Neural cell (in vitro differentiated cells): ENCODE measurements at regions not wholly inside any gene's neighbourhood (a gene's known extent, or its start where the extent isn't known, plus 50 kb on each side); places are given as distances from the start of the nearest gene placed in this dataset.

ENCODE experiments used
- H2AFZ ChIP-seq: fragments of 200-600, 300-800 bp; sonication (generic), shearing (Covaris generic); 2 replicates; pipeline ENCODE4 v1.6.0; 2014; ENCODE audit warnings: low read depth, mild to moderate bottlenecking, antibody characterized with exemption, low read length, moderate library complexity
- H3F3A ChIP-seq: fragments of 200-600 bp; shearing (Covaris generic); 2 replicates; pipeline ENCODE4 v1.6.1; 2016; ENCODE audit warnings: mild to moderate bottlenecking, moderate library complexity, mixed read lengths, antibody characterized with exemption, low read length; ENCODE audit not compliant: insufficient read depth, poor library complexity, severe bottlenecking
- H3K27ac ChIP-seq: fragments of 200-600, 300-800 bp; sonication (generic), shearing (Covaris generic); 2 replicates; pipeline ENCODE4 v1.5.1; 2014; ENCODE audit warnings: mild to moderate bottlenecking, low read length, moderate library complexity
- H3K27me3 ChIP-seq: fragments of 300-800, 200-600 bp; sonication (generic), shearing (Covaris generic); 2 replicates; pipeline ENCODE4 v1.6.0; 2014; ENCODE audit warnings: mild to moderate bottlenecking, low read depth, low read length, moderate library complexity; ENCODE audit not compliant: insufficient read depth
- H3K36me3 ChIP-seq: fragments of 300-800, 200-600 bp; sonication (generic), shearing (Covaris generic); 2 replicates; pipeline ENCODE4 v1.5.1; 2014; ENCODE audit warnings: mild to moderate bottlenecking, antibody characterized with exemption, low read length, moderate library complexity; ENCODE audit not compliant: insufficient read depth
- H3K4me2 ChIP-seq: fragments of 300-800, 200-600 bp; sonication (generic), shearing (Covaris generic); 2 replicates; pipeline ENCODE4 v1.6.0; 2014; ENCODE audit warnings: mild to moderate bottlenecking, low read length
- H3K4me3 ChIP-seq: fragments of 300-800, 200-600 bp; sonication (generic), shearing (Covaris generic); 2 replicates; pipeline ENCODE4 v1.5.1; 2014; ENCODE audit warnings: mild to moderate bottlenecking, low read length, moderate library complexity
- H3K79me2 ChIP-seq: fragments of 200-600 bp; shearing (Covaris generic); replicated peaks from 2 replicates; pipeline ENCODE4 v1.6.0; 2014; ENCODE audit warnings: mild to moderate bottlenecking, low read length, moderate library complexity; ENCODE audit not compliant: insufficient read depth
- H3K9ac ChIP-seq: fragments of 300-800, 200-600 bp; sonication (generic), shearing (Covaris generic); 2 replicates; pipeline ENCODE4 v1.6.1; 2016; ENCODE audit warnings: mild to moderate bottlenecking, low read length, mixed read lengths
- H3K9me2 ChIP-seq: fragments of 200-600 bp; shearing (Covaris generic); 2 replicates; pipeline ENCODE4 v1.6.1; 2016; ENCODE audit warnings: mild to moderate bottlenecking, low read length, mixed read lengths; ENCODE audit not compliant: insufficient read depth
- H3K9me3 ChIP-seq: fragments of 200-600, 300-800 bp; sonication (generic), shearing (Covaris generic); 2 replicates; pipeline ENCODE4 v1.6.1; 2016; ENCODE audit warnings: mild to moderate bottlenecking, mixed run types, low read length, moderate library complexity, mixed read lengths
- H4K20me1 ChIP-seq: fragments of 200-600 bp; shearing (Covaris generic); 2 replicates; pipeline ENCODE4 v1.6.1; 2016; ENCODE audit warnings: mild to moderate bottlenecking, mixed run types; ENCODE audit not compliant: insufficient read depth
- EP300 ChIP-seq: fragments of 450-650 bp; conservative IDR thresholded peaks from 2 replicates; pipeline ENCODE4 v1.6.1; 2014; ENCODE audit warnings: antibody characterized with exemption, mild to moderate bottlenecking, moderate library complexity; ENCODE audit not compliant: poor library complexity, severe bottlenecking
- EZH2 ChIP-seq: fragments of 200-600, 300-800 bp; shearing (Covaris generic), sonication (generic); IDR thresholded peaks from 2 replicates; pipeline ENCODE4 v1.6.1; 2014; ENCODE audit warnings: antibody characterized with exemption, low read length, borderline replicate concordance, mild to moderate bottlenecking; ENCODE audit not compliant: insufficient read depth, poor library complexity, severe bottlenecking
- MXI1 ChIP-seq: fragments of 450-650 bp; conservative IDR thresholded peaks from 2 replicates; pipeline ENCODE4 v1.6.1; 2014; ENCODE audit warnings: antibody characterized with exemption, mild to moderate bottlenecking; ENCODE audit not compliant: poor library complexity, severe bottlenecking
- POLR2AphosphoS5 ChIP-seq: IDR thresholded peaks from 2 replicates; pipeline ENCODE4 v1.6.1; 2012
- RAD21 ChIP-seq: fragments of 450-650 bp; conservative IDR thresholded peaks from 2 replicates; pipeline ENCODE4 v1.6.1; 2014; ENCODE audit warnings: antibody characterized with exemption, mild to moderate bottlenecking, moderate library complexity
- REST ChIP-seq: IDR thresholded peaks from 2 replicates; pipeline ENCODE4 v1.6.1; 2012; ENCODE audit warnings: borderline replicate concordance
- SMC3 ChIP-seq: fragments of 450-650 bp; conservative IDR thresholded peaks from 2 replicates; pipeline ENCODE4 v1.6.1; 2014; ENCODE audit warnings: antibody characterized with exemption, mild to moderate bottlenecking, moderate library complexity; ENCODE audit not compliant: poor library complexity
- TAF1 ChIP-seq: IDR thresholded peaks from 2 replicates; pipeline ENCODE4 v1.6.1; 2012; ENCODE audit warnings: low read depth
- TF ChIP-seq, protein P1 (sequence below): fragments of 450-650 bp; IDR thresholded peaks from 2 replicates; pipeline ENCODE4 v1.5.1; 2014; ENCODE audit warnings: antibody characterized with exemption, mild to moderate bottlenecking, moderate library complexity; ENCODE audit not compliant: poor library complexity, severe bottlenecking

GRCh38 chr10:130358981-130359650, 222.9 kb downstream of the GLRX3 start:
- H3K36me3 ChIP-seq: no peaks in the 10 kb centered on the region
- no peak overlapping the region for H3K4me2 ChIP-seq
- H3K27me3 ChIP-seq: no peaks in the 10 kb centered on the region
- no peaks in the 10 kb centered on the region for H3K79me2 ChIP-seq
- no peak overlapping the region for H3K4me3 ChIP-seq
- no peaks in the 10 kb centered on the region for H3F3A ChIP-seq
- no peak for TF ChIP-seq EP300
- TF ChIP-seq MXI1: no peak
- TF ChIP-seq TAF1: no peak
- TF ChIP-seq SMC3: no peak
- no peaks in the 10 kb centered on the region for H3K9me3 ChIP-seq
- H3K9me2 ChIP-seq: no peaks in the 10 kb centered on the region
- no peak overlapping the region for H2AFZ ChIP-seq
- no peak overlapping the region for H3K27ac ChIP-seq
- no peak overlapping the region for H3K9ac ChIP-seq
- H4K20me1 ChIP-seq: no peaks in the 10 kb centered on the region

- H3K36me3 ChIP-seq: no peaks in the 10 kb centered on the region
- H2AFZ ChIP-seq: no peak overlapping the region
- no peak for TF ChIP-seq EP300
- TF ChIP-seq TAF1: no peak
- no peak for TF ChIP-seq MXI1
- TF ChIP-seq EZH2: no peak
- no peak for TF ChIP-seq REST
- TF ChIP-seq SMC3: no peak
- TF ChIP-seq RAD21: no peak
- TF ChIP-seq, protein P1, sequence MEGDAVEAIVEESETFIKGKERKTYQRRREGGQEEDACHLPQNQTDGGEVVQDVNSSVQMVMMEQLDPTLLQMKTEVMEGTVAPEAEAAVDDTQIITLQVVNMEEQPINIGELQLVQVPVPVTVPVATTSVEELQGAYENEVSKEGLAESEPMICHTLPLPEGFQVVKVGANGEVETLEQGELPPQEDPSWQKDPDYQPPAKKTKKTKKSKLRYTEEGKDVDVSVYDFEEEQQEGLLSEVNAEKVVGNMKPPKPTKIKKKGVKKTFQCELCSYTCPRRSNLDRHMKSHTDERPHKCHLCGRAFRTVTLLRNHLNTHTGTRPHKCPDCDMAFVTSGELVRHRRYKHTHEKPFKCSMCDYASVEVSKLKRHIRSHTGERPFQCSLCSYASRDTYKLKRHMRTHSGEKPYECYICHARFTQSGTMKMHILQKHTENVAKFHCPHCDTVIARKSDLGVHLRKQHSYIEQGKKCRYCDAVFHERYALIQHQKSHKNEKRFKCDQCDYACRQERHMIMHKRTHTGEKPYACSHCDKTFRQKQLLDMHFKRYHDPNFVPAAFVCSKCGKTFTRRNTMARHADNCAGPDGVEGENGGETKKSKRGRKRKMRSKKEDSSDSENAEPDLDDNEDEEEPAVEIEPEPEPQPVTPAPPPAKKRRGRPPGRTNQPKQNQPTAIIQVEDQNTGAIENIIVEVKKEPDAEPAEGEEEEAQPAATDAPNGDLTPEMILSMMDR: no peak
- no peak for TF ChIP-seq POLR2AphosphoS5
- no peaks in the 10 kb centered on the region for H3K9me3 ChIP-seq
- no peaks in the 10 kb centered on the region for H3K27me3 ChIP-seq
- no peaks in the 10 kb centered on the region for H4K20me1 ChIP-seq
- no peak overlapping the region for H3K4me2 ChIP-seq
- no peak overlapping the region for H3K4me3 ChIP-seq
- H3F3A ChIP-seq: no peaks in the 10 kb centered on the region
- no peaks in the 10 kb centered on the region for H3K79me2 ChIP-seq
- no peak overlapping the region for H3K9ac ChIP-seq
- H3K9me2 ChIP-seq: no peaks in the 10 kb centered on the region
- H3K27ac ChIP-seq: no peak overlapping the region
Measured at GRCh38 chr10:130359711-130360110, 223.5 kb downstream of the GLRX3 start.
